DMS79 (cell line): ENCODE measurements at regions not wholly inside any gene's neighbourhood (a gene's known extent, or its start where the extent isn't known, plus 50 kb on each side); places are given as distances from the start of the nearest gene placed in this dataset.

Source experiments
- DNase-seq: peaks from one replicate; lab custom pipeline; 2025; lab: John Stamatoyannopoulos, UW

DNA sequence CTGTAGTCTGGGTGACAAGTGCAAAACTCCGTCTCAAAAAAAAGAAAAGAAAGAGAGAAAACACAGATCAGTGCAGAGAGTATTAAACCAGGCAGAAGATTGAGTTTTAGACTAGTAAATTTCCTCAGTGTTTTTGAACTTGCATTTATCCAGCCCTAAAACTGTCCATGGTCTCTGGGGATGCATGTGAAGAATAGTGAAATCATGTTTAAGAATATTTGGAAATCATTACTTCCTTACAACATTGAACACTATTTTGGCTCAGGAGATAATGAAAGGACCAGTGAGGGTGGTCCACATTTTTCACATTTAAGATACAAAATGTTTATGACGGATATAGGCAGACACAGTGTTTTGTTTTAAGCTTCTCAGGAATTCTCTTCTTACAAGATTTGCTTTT, 195.8 kb upstream of the RASGEF1B start:
- DNase-seq: no peak

DNA sequence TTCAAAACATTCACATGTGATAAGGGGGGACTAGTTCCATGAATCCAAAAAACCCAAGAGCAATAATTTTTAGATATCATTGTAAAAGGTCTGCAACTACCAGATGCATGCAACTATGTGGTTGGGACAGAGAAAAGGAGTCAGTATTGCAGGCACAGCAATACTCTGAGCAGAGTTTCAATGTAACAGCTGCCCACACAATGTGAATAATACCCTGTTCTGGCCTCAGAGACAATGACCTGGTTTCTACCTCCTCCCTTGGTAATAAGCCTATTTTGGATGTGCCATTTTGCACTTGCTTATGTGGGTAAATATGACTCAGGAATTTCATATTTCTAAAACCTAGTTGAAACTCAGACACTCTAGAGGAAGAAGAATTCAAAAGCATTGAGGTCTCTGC, 194.8 kb upstream of the RASGEF1B start:
- no peak for DNase-seq

DNA sequence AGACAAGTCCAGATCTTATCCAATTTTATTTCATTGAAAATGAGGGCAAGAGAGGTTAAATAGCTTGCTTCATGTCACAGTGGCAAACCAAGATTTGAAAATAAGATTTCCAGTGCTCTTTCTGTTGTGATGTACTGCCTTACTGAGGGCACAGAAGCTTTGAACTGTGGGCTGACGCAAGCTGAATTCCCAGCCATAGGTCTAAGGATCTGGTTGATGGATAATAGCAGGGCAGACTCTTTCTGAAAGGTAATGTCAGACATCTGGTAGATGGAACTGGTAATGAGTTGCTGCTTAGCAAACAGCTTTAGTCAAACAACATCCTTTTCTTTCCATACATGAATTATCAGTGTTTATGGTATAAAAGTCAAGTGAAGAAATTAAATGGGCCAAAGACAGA, 193.9 kb upstream of the RASGEF1B start:
- DNase-seq: no peak

DNA sequence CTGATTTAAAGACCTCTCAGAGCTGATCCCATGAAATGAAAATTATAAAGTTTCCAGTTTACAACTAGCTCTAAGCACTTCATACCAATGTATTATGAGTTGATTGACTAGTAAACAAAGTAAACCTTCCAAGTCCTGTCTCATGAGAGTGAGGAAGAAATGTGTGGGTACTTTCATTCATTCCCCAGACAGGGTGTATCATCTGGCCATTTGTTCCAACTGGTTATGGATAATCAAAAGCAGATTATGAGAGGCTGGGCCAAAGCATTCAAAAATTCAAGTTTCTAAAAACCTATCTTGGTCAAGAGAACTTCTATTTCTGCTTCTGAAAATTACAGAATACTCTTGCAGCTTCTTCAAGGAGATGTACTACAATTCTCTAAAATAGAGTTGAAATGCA, 193.3 kb upstream of the RASGEF1B start:
- no peak for DNase-seq

DNA sequence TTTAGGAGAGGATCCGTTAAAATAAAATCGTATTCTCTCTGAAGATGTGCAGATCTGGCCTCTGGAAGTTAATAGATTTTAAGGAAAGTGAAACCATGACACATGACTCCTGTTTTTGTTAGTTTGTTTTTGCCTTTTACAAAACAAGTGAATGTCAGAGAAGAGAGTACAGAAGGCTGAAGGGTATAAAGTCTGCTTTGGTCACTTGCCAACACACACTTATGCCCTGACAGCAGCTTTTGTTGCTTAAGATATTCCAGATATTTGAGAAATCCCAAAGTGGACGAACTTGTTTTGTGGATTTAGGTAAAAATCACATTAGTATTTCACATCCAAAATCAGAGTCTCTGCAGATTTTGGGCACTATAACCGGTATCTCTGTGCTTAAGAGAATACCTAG, 192.4 kb upstream of the RASGEF1B start:
- peak; percentile 2 for DNase-seq

DNA sequence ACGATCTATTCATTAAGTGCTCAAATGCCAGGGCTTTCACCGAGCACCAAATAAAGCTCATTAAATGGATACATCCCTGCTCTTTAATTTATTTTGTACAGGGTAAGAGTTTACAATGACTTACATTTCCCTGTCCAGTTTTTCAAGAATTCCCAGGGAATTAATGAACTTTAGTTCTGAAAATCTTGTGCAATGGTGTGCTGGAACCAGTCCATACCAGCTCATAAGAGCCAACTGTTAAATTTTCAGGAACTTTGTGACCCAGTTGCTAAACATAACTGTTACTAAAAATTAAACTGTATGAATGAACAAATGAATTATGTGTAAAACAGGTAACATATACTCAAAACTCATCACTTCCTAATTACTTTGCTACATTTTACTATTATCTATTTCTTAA, 191.7 kb upstream of the RASGEF1B start:
- DNase-seq: no peak

DNA sequence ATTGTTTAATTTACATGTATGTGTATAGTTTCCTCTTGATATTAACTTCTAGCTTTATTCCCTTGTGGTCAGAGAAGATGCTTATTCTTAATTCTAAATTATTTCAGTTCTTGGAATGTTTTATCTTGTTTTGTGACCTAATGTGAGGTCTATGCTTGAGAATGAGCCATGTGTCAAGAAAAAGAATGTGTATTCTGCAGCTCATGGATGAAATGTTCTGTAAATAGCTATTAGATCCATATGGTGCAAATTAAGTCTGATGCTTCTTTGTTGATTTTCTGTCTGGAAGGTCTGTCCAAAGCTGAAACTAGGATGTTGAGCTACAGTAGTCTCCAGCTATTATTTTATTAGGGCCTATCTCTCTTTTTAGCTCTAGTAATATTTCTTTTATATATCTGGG, 187.3 kb upstream of the RASGEF1B start:
- DNase-seq: no peak

DNA sequence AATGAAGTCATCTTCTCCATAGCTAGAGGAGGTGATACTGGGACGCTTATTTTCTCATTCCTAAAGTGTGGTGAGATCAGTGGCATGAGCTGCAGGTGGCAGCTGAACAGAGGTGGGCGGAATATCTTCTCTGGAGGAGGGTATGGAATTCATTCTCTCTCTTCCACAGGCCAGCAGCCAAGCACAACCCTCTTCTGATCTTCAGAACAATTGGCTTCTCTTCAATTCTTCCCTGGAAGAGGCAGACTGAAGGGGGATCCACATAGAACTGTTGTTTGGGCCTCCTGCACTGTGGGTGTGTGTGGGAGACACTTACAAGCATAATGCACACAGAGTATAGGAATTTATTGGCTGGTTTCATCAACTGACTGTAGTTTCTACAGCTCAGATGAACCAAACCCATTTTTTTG, 180.4 kb upstream of the RASGEF1B start:
- DNase-seq: no peak

DNA sequence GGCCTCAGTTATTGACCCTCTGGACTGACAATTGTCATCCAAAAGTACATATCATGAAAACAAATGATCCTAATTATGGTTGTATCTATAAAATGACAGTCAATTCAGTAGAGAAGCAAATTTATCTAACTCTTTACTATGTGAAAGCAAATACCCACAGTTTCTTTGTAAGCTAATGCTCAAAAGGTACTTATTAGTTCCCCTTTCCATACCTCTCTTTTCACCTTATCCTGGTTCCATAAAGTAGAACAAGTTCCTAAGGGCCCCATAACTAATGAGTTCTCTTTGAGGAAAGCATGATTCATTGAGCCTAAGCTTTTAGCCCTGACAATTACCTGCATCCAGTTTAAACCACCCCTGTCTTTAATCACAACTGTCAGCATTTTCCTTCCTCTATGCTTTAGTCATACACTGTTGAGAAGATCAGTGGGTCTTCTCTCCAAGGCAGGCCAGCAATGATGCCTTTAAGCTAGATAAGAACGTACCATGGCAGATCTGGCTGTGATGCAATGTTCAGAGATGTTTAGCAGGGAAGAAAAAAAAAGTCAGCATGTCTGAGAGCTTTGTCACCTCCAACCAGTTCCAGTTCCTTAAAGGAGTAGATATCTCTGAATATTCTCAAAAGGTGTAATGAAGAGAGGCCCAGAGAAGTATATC, 179.7 kb upstream of the RASGEF1B start:
- no peak for DNase-seq

DNA sequence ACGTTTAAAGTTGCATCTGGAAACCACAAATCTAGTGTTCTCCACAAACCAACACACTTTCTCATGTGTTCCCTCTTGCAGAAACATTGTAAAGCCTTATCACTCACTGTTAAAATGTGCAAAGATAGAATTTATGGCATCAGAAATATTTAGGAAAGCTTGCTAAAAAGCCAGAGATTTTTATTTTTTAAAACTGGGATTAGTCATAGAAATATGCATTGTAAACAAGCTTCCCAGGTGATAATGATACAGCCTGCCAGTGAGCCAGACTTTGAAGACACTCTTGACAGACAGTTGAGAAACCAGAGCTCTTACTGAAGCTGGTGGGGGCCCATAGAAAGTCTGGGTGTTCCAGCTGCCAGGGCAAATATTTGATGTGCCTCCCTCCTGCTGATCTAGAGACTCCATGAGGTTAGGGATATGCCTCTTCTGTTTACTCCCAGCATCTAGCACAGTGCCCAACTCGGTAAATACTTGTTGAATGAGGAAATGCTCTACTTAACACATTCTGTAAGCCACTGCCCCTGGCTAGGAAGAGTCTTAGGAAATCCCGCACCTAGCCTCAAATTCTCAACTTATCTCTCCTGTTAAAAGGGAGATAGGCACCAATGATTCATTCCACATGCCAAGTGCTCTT, 179.0 kb upstream of the RASGEF1B start:
- peak; percentile 11 for DNase-seq

DNA sequence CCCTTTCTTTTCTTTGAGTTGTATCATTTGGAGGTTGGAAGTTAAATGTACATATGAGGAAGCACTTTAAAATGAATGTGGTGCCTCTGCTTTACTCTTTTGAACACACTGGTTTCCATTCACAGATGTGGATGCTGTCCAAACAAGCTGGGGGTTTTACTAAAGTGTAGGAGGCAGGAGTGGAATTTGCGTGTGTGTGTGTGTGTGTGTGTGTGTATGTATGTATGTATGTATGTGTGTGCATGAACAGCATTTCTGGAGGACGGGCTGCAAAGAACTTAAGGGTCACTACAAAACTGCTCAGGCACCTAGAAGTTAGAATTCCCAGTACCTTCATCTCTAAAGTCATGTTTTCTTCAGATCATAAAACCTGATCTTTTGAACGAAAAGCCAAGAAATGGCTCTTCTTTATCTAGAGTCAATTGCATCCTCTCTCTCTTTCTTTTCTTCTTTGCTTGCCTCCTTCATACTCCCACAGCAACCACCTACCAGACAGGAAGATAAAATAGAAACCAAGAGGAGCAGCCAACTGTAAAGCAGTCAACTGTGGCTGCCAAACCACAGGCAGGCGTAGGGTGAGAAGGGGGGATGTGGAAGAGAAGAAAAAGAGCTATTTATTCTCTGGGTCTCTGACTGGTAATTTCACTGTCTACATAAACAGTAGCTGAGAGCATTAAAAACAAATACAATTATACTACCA, 177.0 kb upstream of the RASGEF1B start:
- DNase-seq: peak; percentile 75

DNA sequence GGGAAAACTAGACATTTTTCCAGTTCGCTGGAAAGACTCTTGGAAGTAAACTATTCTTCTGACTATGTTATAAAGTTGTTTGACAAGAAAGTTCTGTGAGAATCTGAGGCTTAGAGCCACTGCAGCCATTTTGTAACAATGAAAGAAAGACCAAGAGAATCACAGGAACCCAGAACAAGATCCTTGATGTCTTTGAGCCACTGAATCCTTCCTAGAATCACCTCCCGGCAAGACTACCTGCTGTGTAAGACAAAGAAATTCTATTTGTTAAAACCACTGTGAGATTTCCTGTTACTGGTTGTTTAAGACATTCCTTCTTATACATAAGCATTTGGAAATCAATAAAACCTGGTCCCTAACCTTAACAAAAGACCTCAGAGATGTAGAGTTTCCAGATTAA, 175.7 kb upstream of the RASGEF1B start:
- DNase-seq: no peak

DNA sequence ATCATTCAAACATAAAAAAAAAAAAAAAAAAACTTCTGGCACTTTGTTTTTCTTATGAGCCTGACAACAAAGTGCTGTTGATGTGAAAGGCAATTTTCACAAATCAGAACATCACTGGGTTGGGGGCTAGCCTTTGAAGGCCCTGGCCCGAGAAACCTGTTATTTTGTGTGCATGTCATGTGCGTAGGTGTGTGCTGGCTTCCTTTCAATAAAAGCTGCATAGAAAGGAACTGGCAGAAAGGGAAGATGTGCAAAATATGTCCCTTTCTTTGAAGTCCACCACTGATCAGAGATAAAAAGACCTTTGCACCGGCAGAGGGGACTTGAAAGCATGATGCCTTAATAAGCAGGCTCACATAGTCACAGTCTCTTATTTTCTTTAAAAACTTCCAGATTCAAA, 170.8 kb upstream of the RASGEF1B start:
- DNase-seq: no peak

DNA sequence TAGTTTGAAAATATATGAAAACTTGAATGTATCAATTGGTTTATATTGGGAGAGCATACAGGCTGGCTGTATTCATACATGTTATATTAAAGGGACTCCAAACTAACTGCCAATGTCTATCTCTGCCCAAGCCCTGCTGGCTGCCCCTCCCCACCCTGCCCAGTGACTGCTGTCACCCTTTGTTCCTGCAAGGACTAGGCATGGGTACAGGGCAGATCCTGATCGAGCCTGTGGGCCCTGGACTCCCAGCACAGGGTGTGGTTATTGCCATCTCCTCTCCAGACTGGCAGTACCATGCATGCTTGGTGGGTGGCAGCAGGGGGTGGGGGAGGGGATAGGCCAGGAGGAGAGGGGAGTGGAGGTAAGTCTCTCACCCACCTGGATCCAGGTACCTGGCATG, 167.5 kb upstream of the RASGEF1B start:
- DNase-seq: no peak

DNA sequence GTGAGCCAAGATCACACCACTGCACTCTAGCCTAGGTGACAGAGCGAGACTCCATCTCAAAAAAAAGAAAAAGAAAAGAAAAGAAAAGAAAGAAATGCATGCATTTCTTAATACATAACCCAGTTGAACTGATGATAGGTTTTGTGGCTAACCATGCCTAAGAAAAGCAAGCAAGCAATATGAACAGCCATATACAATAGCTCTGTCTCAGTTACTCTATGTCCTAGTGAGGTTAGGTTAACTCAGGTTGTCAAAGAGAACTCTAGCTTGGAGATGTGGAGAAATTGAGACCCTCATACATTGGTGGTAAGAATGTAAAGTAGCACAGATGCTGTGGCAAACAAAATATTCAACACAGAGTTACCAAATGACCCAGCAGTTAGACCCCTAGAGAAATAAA, 167.0 kb upstream of the RASGEF1B start:
- no peak for DNase-seq

DNA sequence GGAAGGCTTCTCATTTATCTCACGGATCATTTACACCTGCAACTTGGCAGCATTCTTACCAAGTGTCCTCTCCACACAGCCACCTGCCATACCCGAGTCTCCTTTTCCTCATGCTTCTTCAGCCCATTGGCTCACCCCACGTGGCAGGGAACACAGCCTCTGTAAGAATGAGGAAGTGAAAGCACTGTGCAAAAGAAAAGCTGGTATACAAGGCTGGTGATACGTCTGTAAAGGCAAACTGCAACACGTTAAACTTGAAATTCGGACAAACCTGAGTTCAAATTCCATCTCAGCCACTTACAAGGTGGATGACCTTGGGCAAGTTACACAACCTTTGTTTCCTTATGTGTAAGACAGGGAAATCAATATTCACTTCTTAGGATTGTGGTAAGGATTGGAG, 164.0 kb upstream of the RASGEF1B start:
- peak; percentile 91 for DNase-seq

DNA sequence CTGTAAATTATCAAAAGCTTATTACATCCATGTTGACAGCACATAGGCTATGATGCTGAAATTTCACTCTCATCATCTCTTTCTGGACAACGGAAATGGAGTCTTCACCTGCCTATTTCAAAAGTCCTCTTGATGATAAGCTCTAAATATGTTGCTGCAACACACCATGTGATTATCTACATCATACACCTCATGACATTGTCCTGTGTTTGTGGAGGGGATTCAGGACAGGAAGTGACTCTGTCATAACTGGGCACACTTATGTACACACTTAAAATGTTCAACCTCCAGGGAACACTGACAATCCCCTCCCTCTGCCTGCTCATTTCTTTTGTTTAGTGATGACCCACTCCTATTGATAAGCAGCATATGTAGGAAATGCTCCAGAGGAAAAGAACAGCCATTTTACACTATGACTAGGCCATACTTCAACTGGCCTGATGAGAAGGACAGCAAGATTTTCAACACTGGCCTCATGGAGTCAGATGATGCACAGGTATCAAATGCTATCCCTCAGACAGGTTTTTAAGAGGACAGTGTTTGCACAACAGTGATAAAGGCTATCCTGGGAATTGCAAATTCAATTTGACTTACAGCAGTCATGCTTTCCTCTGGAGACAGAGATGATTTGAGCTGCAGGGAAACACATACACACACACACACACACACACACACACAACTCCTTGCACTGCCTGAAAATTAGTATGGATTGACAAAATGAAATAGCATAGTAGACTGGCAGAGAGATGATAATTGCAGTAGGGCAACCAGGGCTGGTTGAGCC, 163.3 kb upstream of the RASGEF1B start:
- DNase-seq: no peak

DNA sequence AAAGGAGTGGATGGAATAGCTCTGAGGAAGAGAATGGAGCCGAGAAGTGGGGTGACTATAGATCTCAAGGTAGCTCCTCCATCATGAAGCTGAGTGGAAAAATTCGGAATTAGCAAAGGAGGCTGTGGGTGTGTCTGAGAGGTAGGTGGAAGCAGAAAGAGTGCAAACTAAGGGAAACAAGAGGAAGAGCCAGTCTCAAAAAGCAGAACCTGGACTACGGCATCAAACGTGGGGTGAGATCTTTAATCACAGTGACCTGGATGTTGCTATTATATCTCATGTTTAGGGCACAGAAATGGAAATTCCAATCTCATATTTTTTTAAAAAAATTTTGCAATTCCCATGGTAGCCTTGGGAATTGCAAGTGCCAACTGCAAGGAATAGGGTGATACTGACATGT, 162.5 kb upstream of the RASGEF1B start:
- DNase-seq: no peak

DNA sequence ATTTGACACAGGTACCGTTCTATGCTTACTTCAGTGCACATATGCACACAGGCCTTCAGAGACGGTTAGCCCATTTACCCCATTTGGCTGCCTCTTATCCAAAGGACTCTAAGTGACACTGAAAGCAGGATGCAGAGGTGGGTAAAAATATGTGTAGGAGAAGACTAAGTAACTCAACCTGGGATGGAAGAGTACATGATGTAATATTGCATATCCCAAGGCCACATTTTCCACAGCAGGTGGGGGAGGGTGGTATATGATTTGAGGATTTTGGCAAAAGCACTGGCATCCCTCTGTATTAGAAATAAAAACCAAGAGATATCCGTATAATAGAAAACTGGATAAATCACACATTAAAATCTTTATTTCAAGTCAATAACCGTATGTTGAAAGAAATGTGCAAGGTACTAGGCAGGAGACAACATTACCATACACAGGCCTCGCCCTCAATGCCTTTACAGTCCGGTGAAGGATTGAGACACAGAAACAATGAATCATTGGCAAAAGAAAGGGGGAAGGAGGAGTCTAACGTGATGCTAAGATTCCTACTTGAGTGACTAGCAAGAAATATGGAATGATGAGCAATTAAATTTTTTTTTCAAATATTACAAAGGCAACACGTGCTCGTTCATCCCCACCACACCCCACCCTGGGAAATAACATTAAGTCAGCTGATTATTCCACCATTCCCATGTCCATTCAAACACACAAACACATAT, 161.0 kb upstream of the RASGEF1B start:
- DNase-seq: no peak

DNA sequence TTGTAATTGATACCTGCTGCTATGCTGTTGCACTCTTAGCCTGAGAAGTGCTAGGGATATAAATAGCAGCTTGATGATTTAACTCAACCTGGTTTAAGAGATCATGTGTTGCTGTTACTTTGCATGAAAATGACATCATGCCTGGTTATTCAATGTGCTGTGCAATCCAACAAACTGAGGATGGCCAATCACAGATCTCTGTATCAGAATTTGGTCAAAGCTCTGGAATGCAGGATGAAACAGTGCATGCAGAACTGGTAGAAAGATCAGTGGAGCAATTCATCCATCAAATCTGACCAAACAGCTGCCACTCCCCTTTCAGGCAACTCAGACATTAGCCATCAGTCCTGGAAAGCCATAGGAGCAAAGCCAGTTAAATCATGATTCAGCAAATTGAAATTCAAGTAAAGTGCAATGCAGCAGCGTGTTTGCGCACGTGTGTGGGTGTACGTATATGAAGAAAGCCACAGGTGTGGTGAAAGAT, 160.3 kb upstream of the RASGEF1B start:
- peak; percentile 37 for DNase-seq

DNA sequence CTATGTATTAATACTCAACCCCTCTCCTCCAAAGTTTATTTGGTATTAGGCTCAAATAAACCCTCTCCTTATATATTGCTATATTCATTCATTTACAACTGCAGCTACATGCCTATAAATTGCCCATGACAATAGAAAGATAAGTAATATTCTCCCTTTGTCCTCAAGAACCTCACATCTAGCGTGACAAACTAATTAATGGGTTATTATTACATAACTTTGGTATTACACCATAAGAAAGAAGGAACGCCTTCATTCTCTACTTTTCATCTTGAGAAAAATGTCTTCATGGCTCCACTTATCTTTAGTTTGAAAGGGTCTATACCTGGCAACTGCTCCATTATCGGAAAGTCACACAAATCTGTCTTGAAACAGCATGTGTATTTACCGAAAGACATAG, 157.7 kb upstream of the RASGEF1B start:
- no peak for DNase-seq

DNA sequence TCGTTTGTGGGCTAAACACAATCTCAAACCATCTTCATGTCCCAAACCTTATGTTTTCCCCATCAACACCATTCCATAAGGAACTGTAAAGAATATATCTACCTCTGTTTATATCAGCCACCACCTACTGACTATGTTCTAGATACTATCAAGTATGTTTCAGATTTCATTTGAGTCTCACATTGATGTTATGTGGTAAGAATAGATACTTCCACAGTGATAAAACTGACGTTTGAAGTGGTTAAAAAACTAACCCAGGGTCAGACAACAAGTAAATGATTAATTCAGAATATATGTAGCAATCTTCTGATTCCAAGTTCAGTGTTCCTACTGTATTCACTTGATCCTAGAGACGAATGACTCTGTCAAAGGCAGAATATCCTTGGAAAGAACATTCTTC, 156.8 kb upstream of the RASGEF1B start:
- DNase-seq: no peak
